Osteoblast (primary cell): ENCODE measurements at regions not wholly inside any gene's neighbourhood (a gene's known extent, or its start where the extent isn't known, plus 50 kb on each side); places are given as distances from the start of the nearest gene placed in this dataset.

Experiments
- DNase-seq: peaks from one replicate; pipeline ENCODE4 v3.0.0; 2011; ENCODE audit warnings: low spot score, mixed read lengths; ENCODE audit not compliant: insufficient read length; ENCODE audit errors: missing footprints
- H2AFZ ChIP-seq: 2 replicates; pipeline ENCODE4 v1.6.0; 2011; ENCODE audit warnings: mild to moderate bottlenecking, low read length
- H3K27ac ChIP-seq: 2 replicates; pipeline ENCODE4 v1.5.1; 2011; ENCODE audit warnings: mild to moderate bottlenecking, low read depth, low read length, moderate library complexity
- H3K27me3 ChIP-seq: 2 replicates; pipeline ENCODE4 v1.6.0; 2012; ENCODE audit warnings: mild to moderate bottlenecking, control low read depth, inconsistent platforms, low read length, moderate library complexity; ENCODE audit not compliant: insufficient read depth
- H3K36me3 ChIP-seq: 2 replicates; pipeline ENCODE4 v1.5.1; 2011; ENCODE audit warnings: mild to moderate bottlenecking, low read length, control low read depth, moderate library complexity; ENCODE audit not compliant: insufficient read depth
- H3K4me1 ChIP-seq: 2 replicates; pipeline ENCODE4 v1.5.1; 2011; ENCODE audit warnings: mild to moderate bottlenecking, low read length, control low read depth, moderate library complexity; ENCODE audit not compliant: insufficient read depth
- H3K4me2 ChIP-seq: 2 replicates; pipeline ENCODE4 v1.6.0; 2011; ENCODE audit warnings: mild to moderate bottlenecking, low read length; ENCODE audit not compliant: insufficient read depth
- H3K4me3 ChIP-seq: fragments of 200-600 bp; sonication (generic); 3 replicates; pipeline ENCODE4 v1.5.1; 2012; ENCODE audit warnings: mild to moderate bottlenecking, low read length, inconsistent platforms; ENCODE audit not compliant: insufficient read depth
- H3K79me2 ChIP-seq: 2 replicates; pipeline ENCODE4 v1.6.0; 2012; ENCODE audit warnings: mild to moderate bottlenecking, low read length, control low read depth, inconsistent platforms; ENCODE audit not compliant: insufficient read depth
- H3K9me3 ChIP-seq: 2 replicates; pipeline ENCODE4 v1.5.1; 2011; ENCODE audit warnings: low read depth, low read length, control low read depth
- H4K20me1 ChIP-seq: 2 replicates; pipeline ENCODE4 v1.6.0; 2012; ENCODE audit warnings: mild to moderate bottlenecking, low read length, control low read depth; ENCODE audit not compliant: insufficient read depth
- TF ChIP-seq, protein P1 (sequence below): IDR thresholded peaks from 2 replicates; pipeline ENCODE4 v1.5.1; 2011; ENCODE audit warnings: mild to moderate bottlenecking, low read depth, low read length, moderate library complexity; ENCODE audit errors: extremely low read depth

DNA sequence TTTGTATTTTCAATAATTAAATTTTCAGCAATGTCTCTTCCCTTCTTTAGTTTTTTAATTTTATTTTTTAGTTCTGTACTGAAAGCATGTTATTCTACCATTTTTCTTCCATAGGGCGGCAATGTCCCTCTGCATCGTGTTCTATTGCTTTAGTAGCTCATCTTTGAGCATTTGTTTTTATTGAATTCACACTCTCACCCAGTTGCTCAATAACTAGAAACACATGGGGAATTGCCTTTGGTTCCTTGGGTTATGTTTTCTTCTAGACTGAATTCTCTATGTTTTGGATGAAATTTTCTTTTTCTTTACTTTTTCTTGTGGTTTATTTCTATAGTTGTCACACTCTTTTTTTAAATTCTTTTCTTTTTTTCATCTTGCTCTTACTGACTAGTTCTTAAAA lies 233.8 kb upstream of the LDB2 start:
- Histone ChIP-seq H3K27ac (no peak overlapping the region), H3K4me3 (no peak overlapping the region), H3K27me3 (no peaks in the 10 kb centered on the region), H3K36me3 (no peaks in the 10 kb centered on the region), H4K20me1 (no peaks in the 10 kb centered on the region), H3K4me2 (no peak overlapping the region), H3K79me2 (no peaks in the 10 kb centered on the region), H3K9me3 (no peaks in the 10 kb centered on the region), H3K4me1 (peaks cover 7% of the 10 kb centered on the region), H2AFZ (no peak overlapping the region)
- TF ChIP-seq, protein P1, sequence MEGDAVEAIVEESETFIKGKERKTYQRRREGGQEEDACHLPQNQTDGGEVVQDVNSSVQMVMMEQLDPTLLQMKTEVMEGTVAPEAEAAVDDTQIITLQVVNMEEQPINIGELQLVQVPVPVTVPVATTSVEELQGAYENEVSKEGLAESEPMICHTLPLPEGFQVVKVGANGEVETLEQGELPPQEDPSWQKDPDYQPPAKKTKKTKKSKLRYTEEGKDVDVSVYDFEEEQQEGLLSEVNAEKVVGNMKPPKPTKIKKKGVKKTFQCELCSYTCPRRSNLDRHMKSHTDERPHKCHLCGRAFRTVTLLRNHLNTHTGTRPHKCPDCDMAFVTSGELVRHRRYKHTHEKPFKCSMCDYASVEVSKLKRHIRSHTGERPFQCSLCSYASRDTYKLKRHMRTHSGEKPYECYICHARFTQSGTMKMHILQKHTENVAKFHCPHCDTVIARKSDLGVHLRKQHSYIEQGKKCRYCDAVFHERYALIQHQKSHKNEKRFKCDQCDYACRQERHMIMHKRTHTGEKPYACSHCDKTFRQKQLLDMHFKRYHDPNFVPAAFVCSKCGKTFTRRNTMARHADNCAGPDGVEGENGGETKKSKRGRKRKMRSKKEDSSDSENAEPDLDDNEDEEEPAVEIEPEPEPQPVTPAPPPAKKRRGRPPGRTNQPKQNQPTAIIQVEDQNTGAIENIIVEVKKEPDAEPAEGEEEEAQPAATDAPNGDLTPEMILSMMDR = no peak
- DNase-seq = no peak

DNA sequence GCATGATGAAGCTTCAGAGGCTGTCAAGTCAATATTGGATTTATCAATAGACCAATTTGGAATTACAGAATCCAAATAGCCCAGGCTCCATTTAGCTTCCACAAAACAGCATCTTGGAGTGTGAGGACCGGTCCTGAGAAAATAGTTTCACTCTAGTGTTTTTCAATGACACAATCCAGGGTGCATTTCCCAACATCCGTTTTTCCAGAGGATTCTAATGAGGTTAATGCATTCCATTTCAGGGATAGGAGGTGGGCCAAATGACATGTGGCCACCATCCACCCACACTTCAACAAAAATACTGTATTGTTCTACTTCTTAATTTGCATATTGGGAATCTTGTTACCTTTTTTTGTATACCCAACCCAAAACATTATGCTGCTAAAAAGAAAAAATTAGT lies 229.8 kb upstream of the LDB2 start:
- H3K4me1 ChIP-seq = peaks cover 7% of the 10 kb centered on the region
- no peaks in the 10 kb centered on the region for H3K79me2 ChIP-seq
- TF ChIP-seq, protein P1 = no peak
- no peak for DNase-seq
- H3K27ac ChIP-seq = no peak overlapping the region
- no peak overlapping the region for H3K4me3 ChIP-seq
- no peaks in the 10 kb centered on the region for H3K27me3 ChIP-seq
- H4K20me1 ChIP-seq = no peaks in the 10 kb centered on the region
- no peaks in the 10 kb centered on the region for H3K9me3 ChIP-seq
- H2AFZ ChIP-seq = peak overlapping the region; percentile 43
- H3K36me3 ChIP-seq = no peaks in the 10 kb centered on the region
- H3K4me2 ChIP-seq = peak overlapping the region; percentile 20

DNA sequence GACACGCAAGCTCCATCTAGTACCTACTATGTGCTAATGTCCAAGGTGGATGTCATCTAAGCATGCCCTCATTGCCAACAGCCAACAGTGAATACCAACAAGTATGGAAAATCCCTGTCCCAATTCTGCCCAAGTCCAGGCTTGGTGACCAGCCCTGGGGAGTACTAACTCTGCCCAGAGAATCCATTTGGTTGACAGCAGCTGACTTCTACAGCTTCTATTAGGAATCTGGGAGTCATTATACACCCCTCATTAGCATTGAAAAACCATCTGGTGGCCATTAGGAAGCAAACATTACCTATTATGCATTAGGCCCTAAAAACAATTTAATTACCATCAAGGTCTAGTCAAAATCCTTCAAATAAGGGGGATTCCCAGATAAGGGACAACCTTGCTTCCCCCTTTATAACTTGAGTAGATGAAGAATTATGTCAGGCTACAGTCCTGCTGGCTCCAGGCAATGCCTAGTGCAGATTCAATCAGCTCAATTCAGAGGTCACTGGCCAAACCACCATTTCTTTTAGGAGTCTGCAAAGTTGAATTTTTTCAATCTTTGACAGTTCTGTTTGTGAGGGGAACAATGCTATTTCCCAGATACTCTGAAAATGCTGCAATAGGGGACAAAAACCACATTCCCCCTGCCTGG lies 228.0 kb upstream of the LDB2 start:
- TF ChIP-seq, protein P1 = no peak
- Histone ChIP-seq H3K27ac (no peak overlapping the region), H3K9me3 (no peaks in the 10 kb centered on the region), H3K79me2 (no peaks in the 10 kb centered on the region), H3K4me2 (no peak overlapping the region), H4K20me1 (no peaks in the 10 kb centered on the region), H2AFZ (no peak overlapping the region), H3K4me3 (no peak overlapping the region), H3K4me1 (peaks cover 7% of the 10 kb centered on the region), H3K27me3 (no peaks in the 10 kb centered on the region), H3K36me3 (no peaks in the 10 kb centered on the region)
- DNase-seq = no peak

DNA sequence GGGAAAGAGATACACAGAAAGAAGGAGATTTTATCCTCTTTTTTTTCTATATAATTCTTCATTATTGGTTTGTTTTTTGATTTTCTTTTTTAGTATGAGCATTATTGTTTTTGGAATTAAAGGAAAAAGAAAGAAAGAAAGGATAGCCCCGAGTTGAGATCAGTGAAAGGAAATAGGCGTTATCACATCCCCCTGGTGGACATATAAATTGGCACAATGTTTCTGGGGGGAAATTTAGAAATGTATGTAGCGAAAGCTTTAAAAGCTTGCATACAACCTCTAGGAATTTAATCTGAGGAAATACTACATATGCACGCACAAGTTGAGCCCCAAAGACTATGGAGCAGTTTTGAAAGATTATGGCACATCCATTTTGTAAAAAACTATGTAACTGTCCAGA lies 226.3 kb upstream of the LDB2 start:
- H3K4me2 ChIP-seq = no peak overlapping the region
- TF ChIP-seq, protein P1 = peak; percentile 36
- no peaks in the 10 kb centered on the region for H3K27me3 ChIP-seq
- H3K9me3 ChIP-seq = no peaks in the 10 kb centered on the region
- H3K27ac ChIP-seq = no peak overlapping the region
- H3K4me3 ChIP-seq = no peak overlapping the region
- no peaks in the 10 kb centered on the region for H3K36me3 ChIP-seq
- no peaks in the 10 kb centered on the region for H4K20me1 ChIP-seq
- H3K79me2 ChIP-seq = no peaks in the 10 kb centered on the region
- H2AFZ ChIP-seq = no peak overlapping the region
- peaks cover 7% of the 10 kb centered on the region for H3K4me1 ChIP-seq
- no peak for DNase-seq
